COLO829 (cell line): ENCODE measurements at regions not wholly inside any gene's neighbourhood (a gene's known extent, or its start where the extent isn't known, plus 50 kb on each side); places are given as distances from the start of the nearest gene placed in this dataset.

ENCODE experiments used
- DNase-seq: peaks from one replicate; pipeline ENCODE4 v3.0.0; 2012; ENCODE audit warnings: low spot score

- no peak for DNase-seq
Observed at GRCh38 chr2:223107825-223108224, 55.8 kb downstream of the KCNE4 start.

- no peak for DNase-seq
Observed at GRCh38 chr2:223108351-223109050, 56.5 kb downstream of the KCNE4 start.

- no peak for DNase-seq
Observed at GRCh38 chr2:223109341-223109740, 57.4 kb downstream of the KCNE4 start.

- DNase-seq: no peak
Observed at GRCh38 chr2:223113161-223113560, 61.2 kb downstream of the KCNE4 start.

- DNase-seq: no peak
Observed at GRCh38 chr2:223114170-223114569, 62.2 kb downstream of the KCNE4 start.

- no peak for DNase-seq
Observed at GRCh38 chr2:223114917-223115316, 62.9 kb downstream of the KCNE4 start.

GRCh38 chr2:223117533-223117932 lies 65.5 kb downstream of the KCNE4 start:
- no peak for DNase-seq

GRCh38 chr2:223121283-223121682 lies 69.3 kb downstream of the KCNE4 start:
- DNase-seq: no peak

GRCh38 chr2:223122781-223123180 lies 70.8 kb downstream of the KCNE4 start:
- no peak for DNase-seq

GRCh38 chr2:223123855-223124610 lies 72.0 kb downstream of the KCNE4 start:
- DNase-seq: no peak

- DNase-seq: no peak
Observed at GRCh38 chr2:223141606-223142005, 89.6 kb downstream of the KCNE4 start.

GRCh38 chr2:223142118-223142517 lies 90.1 kb downstream of the KCNE4 start:
- no peak for DNase-seq

- DNase-seq: no peak
Observed at GRCh38 chr2:223147431-223147830, 95.4 kb downstream of the KCNE4 start.

- no peak for DNase-seq
Observed at GRCh38 chr2:223148516-223148915, 96.5 kb downstream of the KCNE4 start.

- DNase-seq: no peak
Observed at GRCh38 chr2:223155956-223156355, 104.0 kb downstream of the KCNE4 start.

GRCh38 chr2:223161873-223162458 lies 110.0 kb downstream of the KCNE4 start:
- no peak for DNase-seq

- DNase-seq: no peak
Observed at GRCh38 chr2:223165423-223166214, 113.6 kb downstream of the KCNE4 start.

- DNase-seq: no peak
Observed at GRCh38 chr2:223166215-223166493, 114.2 kb downstream of the KCNE4 start.

GRCh38 chr2:223166983-223167650 lies 115.1 kb downstream of the KCNE4 start:
- DNase-seq: no peak

- DNase-seq: no peak
Observed at GRCh38 chr2:223169830-223170605, 118.0 kb downstream of the KCNE4 start.

- DNase-seq: no peak
Observed at GRCh38 chr2:223176970-223177369, 125.0 kb downstream of the KCNE4 start.
